ENCODE measurements at regions not wholly inside any gene's neighbourhood (a gene's known extent, or its start where the extent isn't known, plus 50 kb on each side); places are given as distances from the start of the nearest gene placed in this dataset.

GRCh38 chr4:153065276-153065675, 129.2 kb downstream of the FHDC1 start:
- no peak overlapping the region for H3K27ac Mint-ChIP-seq

DNA sequence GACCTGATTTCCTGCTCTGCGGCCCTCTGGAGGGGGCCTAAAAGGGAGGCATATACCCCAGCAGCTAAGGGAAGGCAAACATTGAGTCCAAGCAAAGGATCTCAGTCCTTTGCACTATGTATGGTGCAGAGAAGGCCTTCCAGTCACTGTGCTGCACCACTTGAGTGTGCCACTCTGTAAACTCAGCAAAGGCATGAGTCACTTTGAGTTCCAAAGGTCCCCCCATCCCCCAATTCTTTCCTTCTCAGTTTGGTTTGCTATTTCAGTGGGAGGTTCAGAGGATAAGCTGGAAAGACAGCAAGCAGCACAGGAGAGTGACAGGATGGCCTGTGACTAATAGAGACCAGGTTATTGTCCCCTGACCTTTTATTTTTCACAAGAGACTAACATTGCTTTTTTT, 131.3 kb downstream of the FHDC1 start:
- H3K4me3 Mint-ChIP-seq = no peak overlapping the region
- no peaks in the 10 kb centered on the region for H3K4me1 Mint-ChIP-seq
- H3K36me3 Mint-ChIP-seq (ENCODE audit: low read depth) = no peaks in the 10 kb centered on the region
- H3K27me3 Mint-ChIP-seq = peaks cover 5% of the 10 kb centered on the region
- no peak overlapping the region for H3K27ac Mint-ChIP-seq
- DNase-seq = no peak
- CTCF ChIA-PET = no interaction called here
- peaks cover 2% of the 10 kb centered on the region for H3K9me3 Mint-ChIP-seq
- POLR2A ChIA-PET = no interaction called here

More at GRCh38 chr4:153065276-153065675, 129.2 kb downstream of the FHDC1 start:
- Mint-ChIP-seq H3K27me3 (no peaks in the 10 kb centered on the region), H3K4me1 (no peaks in the 10 kb centered on the region), H3K4me3 (no peak overlapping the region), H3K9me3 (no peaks in the 10 kb centered on the region), H3K36me3 (ENCODE audit: low read depth) (no peaks in the 10 kb centered on the region)
- POLR2A ChIA-PET = no interaction called here
- CTCF ChIA-PET = interaction anchor here (1.5 kb wide), 1 partner anchor 18 kb away, joined by 4 read pairs; no protein-coding TSS in a partner anchor
- no peak for DNase-seq

DNA sequence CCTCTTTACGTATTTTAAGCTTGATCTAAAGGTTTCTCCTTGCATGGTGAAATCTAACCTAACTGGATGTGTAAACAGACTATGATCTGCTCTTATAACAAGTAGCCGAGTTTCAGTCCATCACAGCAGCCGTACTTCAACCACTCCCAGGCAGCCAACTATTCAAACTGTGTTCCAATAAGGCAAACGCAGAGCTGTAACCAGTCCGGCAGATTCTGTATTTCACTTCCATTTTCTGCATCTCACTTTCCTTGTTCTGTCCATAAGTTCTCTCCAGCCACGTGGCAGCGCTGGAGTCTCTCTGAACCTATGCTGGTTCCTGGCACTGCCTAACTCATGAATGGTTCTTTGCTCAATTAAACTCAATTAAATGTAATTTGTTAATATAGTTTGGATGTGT, 132.6 kb downstream of the FHDC1 start:
- Mint-ChIP-seq H3K4me3 (no peak overlapping the region), H3K4me1 (no peaks in the 10 kb centered on the region), H3K27me3 (peaks cover 5% of the 10 kb centered on the region), H3K36me3 (ENCODE audit: low read depth) (no peaks in the 10 kb centered on the region), H3K9me3 (peaks cover 2% of the 10 kb centered on the region), H3K27ac (no peak overlapping the region)
- CTCF ChIA-PET = no interaction called here
- POLR2A ChIA-PET = no interaction called here
- no peak for DNase-seq

GRCh38 chr4:153071958-153072598, 132.2 kb upstream of the TRIM2 start:
- H3K4me1 Mint-ChIP-seq = no peaks in the 10 kb centered on the region
- no peak for DNase-seq
- peaks cover 12% of the 10 kb centered on the region for H3K27me3 Mint-ChIP-seq
- no peaks in the 10 kb centered on the region for H3K36me3 Mint-ChIP-seq (ENCODE audit: low read depth)
- peaks cover 2% of the 10 kb centered on the region for H3K9me3 Mint-ChIP-seq
- POLR2A ChIA-PET = no interaction called here
- CTCF ChIA-PET = no interaction called here
- H3K4me3 Mint-ChIP-seq = no peak overlapping the region
- H3K27ac Mint-ChIP-seq = no peak overlapping the region

- DNase-seq = no peak
- no peak overlapping the region for H3K4me3 Mint-ChIP-seq
- H3K36me3 Mint-ChIP-seq (ENCODE audit: low read depth) = no peaks in the 10 kb centered on the region
- no peaks in the 10 kb centered on the region for H3K4me1 Mint-ChIP-seq
- peaks cover 2% of the 10 kb centered on the region for H3K9me3 Mint-ChIP-seq
- no peak overlapping the region for H3K27ac Mint-ChIP-seq
- ChIA-PET CTCF (interaction anchor here (0.9 to 1.0 kb wide), 2 partner anchors 11 to 64 kb away, joined by 3 read pairs; no protein-coding TSS in a partner anchor), POLR2A (no interaction called here)
- peaks cover 12% of the 10 kb centered on the region for H3K27me3 Mint-ChIP-seq
These were observed 131.6 kb upstream of the TRIM2 start for GRCh38 chr4:153072661-153073060.

DNA sequence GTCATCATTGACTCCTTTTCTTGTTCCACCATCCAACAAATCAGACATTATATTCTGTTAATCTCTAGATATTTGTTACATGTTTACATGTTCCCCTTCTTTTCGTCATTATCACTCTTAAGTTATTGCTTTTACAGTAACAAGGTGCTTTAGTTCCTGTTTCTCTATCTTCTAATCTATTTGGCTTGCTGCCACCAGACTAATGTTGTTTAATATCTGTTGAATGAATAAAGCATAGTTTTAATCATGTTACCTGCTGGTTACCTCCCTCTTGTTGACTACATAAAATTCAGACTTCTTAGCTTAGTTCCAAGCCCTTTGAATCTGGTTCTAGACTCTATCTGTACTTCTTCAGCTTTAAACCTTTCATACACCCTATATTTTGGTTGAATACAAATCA, 129.8 kb upstream of the TRIM2 start:
- peaks cover 2% of the 10 kb centered on the region for H3K9me3 Mint-ChIP-seq
- no peak overlapping the region for H3K27ac Mint-ChIP-seq
- no peak for DNase-seq
- ChIA-PET CTCF (interaction anchor here (1.3 to 3.2 kb wide), 3 partner anchors 9 to 53 kb away, joined by 4 to 11 read pairs (median 5); no protein-coding TSS in a partner anchor), POLR2A (no interaction called here)
- H3K4me3 Mint-ChIP-seq = no peak overlapping the region
- peaks cover 12% of the 10 kb centered on the region for H3K27me3 Mint-ChIP-seq
- no peaks in the 10 kb centered on the region for H3K36me3 Mint-ChIP-seq (ENCODE audit: low read depth)
- no peaks in the 10 kb centered on the region for H3K4me1 Mint-ChIP-seq

DNA sequence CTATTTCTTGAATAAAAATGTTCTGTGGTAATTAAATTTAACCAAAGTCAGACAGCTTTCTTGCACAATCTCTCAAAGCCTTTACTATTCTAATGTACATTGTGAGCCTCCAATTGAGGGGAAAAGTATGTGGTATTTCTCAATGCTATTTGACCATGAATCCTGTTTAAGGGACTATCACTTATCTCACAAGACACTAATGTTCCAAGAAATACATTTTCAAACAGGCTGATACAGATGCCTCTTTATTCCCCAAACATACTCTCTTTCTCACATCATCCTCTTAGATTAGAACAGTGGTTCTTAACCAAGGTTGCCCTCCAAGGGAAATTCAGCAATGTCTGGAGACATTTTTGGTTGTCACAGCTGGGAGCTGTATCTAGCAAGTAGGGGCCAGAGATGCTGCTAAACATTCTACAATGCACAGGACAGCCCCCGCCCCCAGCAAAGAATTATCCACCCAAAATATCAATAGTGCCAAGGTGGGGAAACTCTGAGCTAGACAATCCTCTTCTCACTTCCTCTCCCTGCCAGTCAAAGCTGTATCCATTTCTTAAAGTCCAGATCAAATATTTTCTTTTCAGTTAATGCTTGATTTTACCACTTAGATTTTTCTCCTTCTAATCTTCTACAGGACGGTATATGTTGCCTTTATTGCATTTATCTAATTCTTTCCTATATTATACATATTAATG, 129.2 kb upstream of the TRIM2 start:
- POLR2A ChIA-PET = no interaction called here
- H3K27me3 Mint-ChIP-seq = peaks cover 14% of the 10 kb centered on the region
- H3K4me3 Mint-ChIP-seq = no peak overlapping the region
- H3K9me3 Mint-ChIP-seq = peaks cover 2% of the 10 kb centered on the region
- H3K4me1 Mint-ChIP-seq = no peaks in the 10 kb centered on the region
- H3K27ac Mint-ChIP-seq = no peak overlapping the region
- H3K36me3 Mint-ChIP-seq (ENCODE audit: low read depth) = no peaks in the 10 kb centered on the region
- DNase-seq = no peak
- CTCF ChIA-PET = interaction anchor here (0.9 to 3.2 kb wide), 5 partner anchors 8 to 52 kb away, joined by 3 to 11 read pairs (median 4); no protein-coding TSS in a partner anchor

- Mint-ChIP-seq H3K9me3 (peaks cover 2% of the 10 kb centered on the region), H3K27me3 (peaks cover 14% of the 10 kb centered on the region), H3K27ac (no peak overlapping the region), H3K36me3 (ENCODE audit: low read depth) (no peaks in the 10 kb centered on the region), H3K4me3 (no peak overlapping the region), H3K4me1 (no peaks in the 10 kb centered on the region)
- CTCF ChIA-PET = interaction anchor here (0.9 to 3.2 kb wide), 4 partner anchors 10 to 52 kb away, joined by 3 to 11 read pairs (median 4); no protein-coding TSS in a partner anchor
- POLR2A ChIA-PET = no interaction called here
- DNase-seq = no peak
These were observed 128.3 kb upstream of the TRIM2 start for GRCh38 chr4:153075836-153076518.

- H3K36me3 Mint-ChIP-seq (ENCODE audit: low read depth) = no peaks in the 10 kb centered on the region
- no peak for DNase-seq
- H3K4me3 Mint-ChIP-seq = no peak overlapping the region
- no peaks in the 10 kb centered on the region for H3K9me3 Mint-ChIP-seq
- CTCF ChIA-PET = interaction anchor here (0.6 to 3.2 kb wide), 2 partner anchors 51 to 72 kb away, joined by 3 to 11 read pairs; no protein-coding TSS in a partner anchor
- no peak overlapping the region for H3K27ac Mint-ChIP-seq
- H3K4me1 Mint-ChIP-seq = peaks cover under 1% of the 10 kb centered on the region
- POLR2A ChIA-PET = no interaction called here
- peaks cover 15% of the 10 kb centered on the region for H3K27me3 Mint-ChIP-seq
These were observed 127.4 kb upstream of the TRIM2 start for GRCh38 chr4:153076861-153077260.

DNA sequence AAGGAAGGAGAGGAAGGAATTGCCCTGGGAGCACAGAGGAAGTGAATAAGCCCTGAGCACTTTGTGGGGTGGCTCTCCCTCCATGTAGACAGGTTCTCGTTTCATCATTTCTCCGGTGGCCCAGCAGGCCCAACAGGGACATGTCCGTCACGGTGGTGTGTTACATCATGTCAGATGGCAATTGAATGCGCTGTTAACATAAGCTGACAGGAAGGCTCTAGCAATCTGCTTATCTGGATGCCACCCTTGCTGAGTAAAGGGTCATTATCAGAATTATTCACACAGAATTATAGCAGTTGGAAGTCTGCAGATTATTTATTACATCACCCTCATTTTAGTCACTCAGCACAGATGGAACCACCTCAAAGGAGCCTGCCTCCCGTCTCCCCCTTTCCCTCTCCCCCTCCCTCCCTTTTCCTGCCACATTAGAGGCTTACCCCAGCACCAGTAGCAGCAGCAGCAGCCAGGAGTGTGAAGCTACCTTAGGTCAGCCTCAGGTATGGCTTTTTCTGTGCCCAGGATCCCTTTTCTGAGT, 124.3 kb upstream of the TRIM2 start:
- POLR2A ChIA-PET = interaction anchor here (0.9 kb wide), 1 partner anchor 123 kb away, joined by 3 read pairs; no protein-coding TSS in a partner anchor
- CTCF ChIA-PET = interaction anchor here (8.9 kb wide), 1 partner anchor 47 kb away, joined by 248 read pairs; no protein-coding TSS in a partner anchor
- Mint-ChIP-seq H3K4me1 (peaks cover 19% of the 10 kb centered on the region), H3K36me3 (ENCODE audit: low read depth) (no peaks in the 10 kb centered on the region), H3K9me3 (no peaks in the 10 kb centered on the region), H3K27me3 (peaks cover 31% of the 10 kb centered on the region), H3K27ac (no peak overlapping the region), H3K4me3 (no peak overlapping the region)
- DNase-seq = no peak

DNA sequence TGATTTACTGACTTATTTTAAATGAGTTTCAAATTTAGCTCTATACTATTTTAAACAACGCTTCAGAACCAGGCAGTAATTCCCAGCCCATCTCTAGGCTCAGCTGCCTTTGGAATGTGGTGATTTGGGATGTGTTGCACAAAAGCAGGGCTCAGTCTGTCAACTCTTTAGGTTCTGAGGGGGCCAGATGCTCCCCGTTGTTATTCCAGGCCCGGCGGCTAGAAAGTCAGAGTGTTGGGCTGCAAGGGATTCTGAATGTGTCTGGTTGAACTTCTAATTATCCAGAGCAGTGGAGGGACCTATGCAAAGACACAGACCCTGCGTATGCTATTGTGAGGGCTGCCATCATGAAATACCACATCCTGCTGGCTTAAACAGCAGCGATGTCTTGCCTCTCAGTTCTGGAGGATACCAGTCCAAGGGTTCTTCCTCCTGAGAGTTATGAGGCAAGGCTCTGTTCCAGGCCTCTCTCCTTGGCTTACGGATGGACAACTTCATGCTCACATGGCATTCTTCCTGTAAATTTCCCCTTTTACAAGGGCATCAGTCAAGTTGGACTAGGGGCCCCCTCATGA, 123.2 kb upstream of the TRIM2 start:
- Mint-ChIP-seq H3K4me3 (no peak overlapping the region), H3K27ac (no peak overlapping the region), H3K4me1 (peaks cover 22% of the 10 kb centered on the region), H3K27me3 (peaks cover 40% of the 10 kb centered on the region), H3K9me3 (no peaks in the 10 kb centered on the region), H3K36me3 (ENCODE audit: low read depth) (no peaks in the 10 kb centered on the region)
- ChIA-PET CTCF (interaction anchor here (1.0 to 8.9 kb wide), 3 partner anchors 46 to 672 kb away, joined by 3 to 248 read pairs (median 3); no protein-coding TSS in a partner anchor), POLR2A (no interaction called here)
- DNase-seq = no peak

DNA sequence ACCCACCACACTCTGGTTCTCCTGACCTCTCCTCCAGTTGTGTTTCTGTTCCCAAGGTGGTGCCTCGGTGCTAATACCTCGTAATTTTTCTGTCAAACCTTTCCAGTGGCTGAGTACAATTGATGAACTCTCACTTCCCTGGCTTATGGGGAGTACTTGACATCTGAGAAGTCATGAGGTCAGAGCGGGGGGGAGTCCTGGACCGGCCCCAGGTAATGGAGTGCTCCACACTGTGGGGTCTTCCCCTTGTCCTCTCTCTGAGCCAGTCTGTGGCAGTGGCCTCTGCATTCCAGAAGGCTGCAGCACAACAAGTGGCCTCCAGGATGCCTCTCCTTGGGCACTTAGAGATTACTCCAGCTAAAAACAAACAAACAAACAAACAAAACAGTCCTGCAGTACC, 122.5 kb upstream of the TRIM2 start:
- Mint-ChIP-seq H3K9me3 (no peaks in the 10 kb centered on the region), H3K4me3 (no peak overlapping the region), H3K4me1 (peaks cover 22% of the 10 kb centered on the region), H3K36me3 (ENCODE audit: low read depth) (no peaks in the 10 kb centered on the region), H3K27me3 (peaks cover 42% of the 10 kb centered on the region), H3K27ac (no peak overlapping the region)
- no peak for DNase-seq
- CTCF ChIA-PET = interaction anchor here (1.0 to 8.9 kb wide), 3 partner anchors 45 to 673 kb away, joined by 3 to 248 read pairs (median 3); no protein-coding TSS in a partner anchor
- POLR2A ChIA-PET = no interaction called here

All from activated CD4-positive, alpha-beta memory T cell treated with anti-CD3 and anti-CD28 coated beads, Interleukin-2, amount 10 ng/mL, durations not matched to agents 7 days and 5 days (primary cell).